IPS-15b (cell line): ENCODE measurements at regions not wholly inside any gene's neighbourhood (a gene's known extent, or its start where the extent isn't known, plus 50 kb on each side); places are given as distances from the start of the nearest gene placed in this dataset.

Source experiments
- H3K27me3 ChIP-seq: one replicate; pipeline ENCODE4 v1.6.1; 2013; ENCODE audit warnings: low read length; ENCODE audit not compliant: control insufficient read depth, insufficient read depth
- H3K36me3 ChIP-seq: one replicate; pipeline ENCODE4 v1.6.1; 2013; ENCODE audit warnings: low read length; ENCODE audit not compliant: control insufficient read depth, insufficient read depth
- H3K4me1 ChIP-seq: one replicate; pipeline ENCODE4 v1.6.1; 2013; ENCODE audit warnings: mild to moderate bottlenecking, low read length; ENCODE audit not compliant: control insufficient read depth, insufficient read depth
- H3K4me3 ChIP-seq: one replicate; pipeline ENCODE4 v1.5.1; 2013; ENCODE audit warnings: low read depth, low read length
- H3K9ac ChIP-seq: one replicate; pipeline ENCODE4 v1.6.1; 2013; ENCODE audit warnings: low read depth, mild to moderate bottlenecking, low read length
- H3K9me3 ChIP-seq: one replicate; pipeline ENCODE4 v1.6.1; 2013; ENCODE audit warnings: mild to moderate bottlenecking, low read length; ENCODE audit not compliant: control insufficient read depth, insufficient read depth

DNA sequence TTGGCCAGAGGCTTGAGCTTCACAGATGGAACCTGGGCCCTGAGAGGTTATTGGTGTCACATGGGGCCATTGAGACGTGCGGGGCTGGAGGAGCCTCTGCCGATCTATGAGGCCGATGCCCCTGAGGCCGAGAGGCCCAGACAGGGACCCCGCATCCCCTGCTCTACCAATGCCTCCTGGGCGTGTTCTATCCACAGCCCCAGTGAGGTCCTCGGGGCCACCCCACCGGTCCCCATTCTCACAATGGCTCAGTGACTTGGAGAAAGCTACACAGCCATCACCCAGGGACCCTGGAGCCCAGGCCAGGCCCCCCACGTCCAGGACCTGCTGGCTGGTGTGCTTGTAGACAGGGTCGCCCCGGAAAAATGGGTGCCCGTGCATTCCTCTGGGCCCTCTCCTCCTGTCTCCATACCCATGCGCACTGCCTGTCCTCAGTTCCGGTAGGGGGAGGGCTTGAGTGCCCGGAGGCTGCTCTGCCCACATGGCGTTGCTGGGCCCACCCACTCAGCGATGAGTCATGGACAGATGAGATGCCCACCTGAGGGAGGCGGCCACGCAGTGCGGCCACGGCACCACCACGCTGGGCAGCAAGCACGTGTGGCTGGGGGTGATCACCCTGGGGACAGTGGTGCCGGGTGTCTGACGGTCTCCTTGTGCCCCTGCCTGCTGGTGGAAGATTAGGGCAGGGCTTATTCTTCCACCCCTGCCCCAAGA lies 1224.7 kb downstream of the BRD1 start:
- no peaks in the 10 kb centered on the region for H3K27me3 ChIP-seq
- no peaks in the 10 kb centered on the region for H3K4me1 ChIP-seq
- no peak overlapping the region for H3K9ac ChIP-seq
- no peak overlapping the region for H3K4me3 ChIP-seq
- no peaks in the 10 kb centered on the region for H3K9me3 ChIP-seq
- H3K36me3 ChIP-seq: no peaks in the 10 kb centered on the region

DNA sequence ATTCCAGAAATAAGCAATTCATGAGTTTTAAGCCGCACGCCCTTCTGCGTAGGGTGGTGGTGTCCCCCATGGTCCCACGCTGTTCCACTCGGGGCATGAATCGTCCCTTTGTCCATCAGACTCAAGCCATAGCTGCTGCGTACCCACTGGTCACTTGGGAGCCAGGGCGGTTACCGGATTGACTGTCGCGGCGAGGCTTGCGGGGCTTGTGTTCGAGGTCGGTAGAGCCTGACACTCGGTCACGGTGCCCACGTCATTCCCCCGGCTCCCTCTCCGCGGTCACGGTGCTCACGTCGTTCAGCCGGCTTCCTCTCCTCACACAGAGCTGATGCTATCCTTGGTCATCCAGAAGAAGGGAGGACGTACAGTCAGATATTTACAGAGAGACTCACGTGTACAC lies 1227.0 kb downstream of the BRD1 start:
- no peaks in the 10 kb centered on the region for H3K27me3 ChIP-seq
- no peak overlapping the region for H3K9ac ChIP-seq
- H3K4me1 ChIP-seq: no peaks in the 10 kb centered on the region
- no peak overlapping the region for H3K4me3 ChIP-seq
- H3K36me3 ChIP-seq: peaks cover 4% of the 10 kb centered on the region
- H3K9me3 ChIP-seq: no peaks in the 10 kb centered on the region

DNA sequence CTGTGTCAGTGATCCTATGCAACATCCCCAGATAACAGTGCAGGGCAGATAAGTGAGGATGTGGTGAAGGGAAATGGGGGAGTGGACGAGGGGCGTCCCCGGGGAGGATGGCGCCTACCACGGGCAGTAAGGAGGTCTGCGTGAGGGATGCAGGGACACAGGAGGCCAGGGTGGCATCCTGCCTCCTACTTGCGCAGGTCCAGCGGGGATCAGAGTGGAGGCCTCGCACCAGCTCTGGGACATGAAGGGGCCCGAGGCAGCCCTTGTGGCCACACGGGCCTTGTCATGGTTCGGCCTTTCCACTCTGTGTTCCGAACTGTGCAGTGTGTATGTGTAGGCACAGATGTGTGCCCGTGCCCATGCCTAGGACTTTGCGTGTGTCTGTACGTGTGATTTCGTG lies 1227.5 kb downstream of the BRD1 start:
- no peaks in the 10 kb centered on the region for H3K9me3 ChIP-seq
- H3K36me3 ChIP-seq: peaks cover 7% of the 10 kb centered on the region
- H3K27me3 ChIP-seq: no peaks in the 10 kb centered on the region
- H3K4me1 ChIP-seq: no peaks in the 10 kb centered on the region
- no peak overlapping the region for H3K4me3 ChIP-seq
- no peak overlapping the region for H3K9ac ChIP-seq

DNA sequence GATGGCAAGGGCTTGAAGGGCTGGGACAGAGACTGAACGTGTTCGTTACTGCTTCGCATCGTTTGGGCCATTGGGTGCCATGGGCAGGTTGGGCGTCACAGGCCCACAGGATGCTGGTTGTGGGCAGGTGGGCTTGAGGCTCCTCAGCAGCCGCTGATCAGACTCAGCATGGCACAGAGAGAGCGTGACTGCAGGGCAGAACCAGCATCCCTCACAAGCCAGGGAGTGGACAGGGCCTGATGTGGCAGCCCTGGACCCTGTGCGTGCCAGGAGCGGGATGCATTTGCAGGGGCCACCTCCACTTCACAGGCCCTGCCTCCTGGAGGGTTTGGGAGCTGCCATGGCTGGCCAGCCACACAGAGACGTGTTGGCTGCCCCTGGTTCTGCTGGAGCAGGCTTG lies 1228.3 kb downstream of the BRD1 start:
- no peaks in the 10 kb centered on the region for H3K4me1 ChIP-seq
- H3K9me3 ChIP-seq: no peaks in the 10 kb centered on the region
- H3K4me3 ChIP-seq: no peak overlapping the region
- no peaks in the 10 kb centered on the region for H3K27me3 ChIP-seq
- H3K36me3 ChIP-seq: peaks cover 7% of the 10 kb centered on the region
- H3K9ac ChIP-seq: no peak overlapping the region

DNA sequence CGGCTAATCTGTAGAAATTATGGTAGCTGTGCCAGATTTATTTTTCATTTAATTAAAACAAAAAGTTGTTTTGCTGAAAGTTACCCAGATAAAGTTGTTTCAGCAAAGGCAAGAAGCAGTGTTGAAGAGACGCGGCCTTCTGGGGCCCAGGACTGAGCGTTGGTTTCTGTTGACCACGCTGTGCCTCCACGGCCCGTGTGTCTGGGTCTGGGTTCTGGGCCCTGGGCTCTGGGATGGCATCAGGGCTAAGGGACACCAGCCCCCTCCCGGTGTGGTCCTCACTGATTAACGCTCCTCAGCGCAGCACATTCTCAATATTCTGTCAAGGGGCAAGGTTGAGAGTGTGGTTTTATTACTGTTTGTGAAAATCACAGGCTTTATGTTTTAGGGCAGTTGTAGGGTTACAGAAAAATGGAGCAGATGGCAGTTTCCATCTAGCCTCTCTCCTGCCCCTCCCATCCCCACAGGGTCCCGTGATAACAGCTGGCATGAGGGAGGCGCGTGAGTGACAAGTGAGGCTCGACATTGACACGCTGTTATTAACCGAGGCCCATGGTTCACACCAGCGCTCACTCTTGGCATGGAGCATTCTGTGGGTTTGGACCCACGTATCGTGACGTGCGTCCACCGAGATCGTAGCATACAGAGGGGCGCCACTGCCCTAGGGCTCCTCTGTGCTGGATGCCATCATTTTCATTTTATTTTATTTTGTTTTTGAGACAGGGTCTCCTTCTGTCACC lies 1231.4 kb downstream of the BRD1 start:
- Histone ChIP-seq H3K9me3 (no peaks in the 10 kb centered on the region), H3K36me3 (peaks cover 7% of the 10 kb centered on the region)

DNA sequence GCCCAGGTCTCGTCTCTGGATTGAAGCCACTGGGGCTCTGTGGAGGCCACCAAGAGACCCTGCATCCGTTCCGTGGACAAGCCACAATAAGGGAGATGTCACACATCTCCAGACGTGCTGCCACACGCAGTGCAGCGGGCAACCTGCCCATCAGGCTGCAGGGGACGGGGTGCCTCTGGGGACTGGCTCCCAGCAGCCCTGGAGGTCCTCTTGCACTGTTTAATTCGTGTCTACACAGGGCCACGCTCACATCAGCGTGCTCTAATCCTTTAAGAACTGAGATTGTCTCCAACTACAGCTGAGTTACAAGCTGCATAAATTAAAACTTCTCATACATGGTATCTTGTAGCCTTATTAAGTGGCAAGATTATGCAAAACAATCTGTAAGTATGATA lies 1232.2 kb downstream of the BRD1 start:
- Histone ChIP-seq H3K9ac (no peak overlapping the region), H3K36me3 (peaks cover 7% of the 10 kb centered on the region), H3K27me3 (no peaks in the 10 kb centered on the region), H3K9me3 (no peaks in the 10 kb centered on the region), H3K4me1 (no peaks in the 10 kb centered on the region), H3K4me3 (no peak overlapping the region)

More for the DNA sequence above, 1231.4 kb downstream of the BRD1 start:
- H3K9ac ChIP-seq: no peak overlapping the region
- no peak overlapping the region for H3K4me3 ChIP-seq
- no peaks in the 10 kb centered on the region for H3K4me1 ChIP-seq
- H3K27me3 ChIP-seq: no peaks in the 10 kb centered on the region

DNA sequence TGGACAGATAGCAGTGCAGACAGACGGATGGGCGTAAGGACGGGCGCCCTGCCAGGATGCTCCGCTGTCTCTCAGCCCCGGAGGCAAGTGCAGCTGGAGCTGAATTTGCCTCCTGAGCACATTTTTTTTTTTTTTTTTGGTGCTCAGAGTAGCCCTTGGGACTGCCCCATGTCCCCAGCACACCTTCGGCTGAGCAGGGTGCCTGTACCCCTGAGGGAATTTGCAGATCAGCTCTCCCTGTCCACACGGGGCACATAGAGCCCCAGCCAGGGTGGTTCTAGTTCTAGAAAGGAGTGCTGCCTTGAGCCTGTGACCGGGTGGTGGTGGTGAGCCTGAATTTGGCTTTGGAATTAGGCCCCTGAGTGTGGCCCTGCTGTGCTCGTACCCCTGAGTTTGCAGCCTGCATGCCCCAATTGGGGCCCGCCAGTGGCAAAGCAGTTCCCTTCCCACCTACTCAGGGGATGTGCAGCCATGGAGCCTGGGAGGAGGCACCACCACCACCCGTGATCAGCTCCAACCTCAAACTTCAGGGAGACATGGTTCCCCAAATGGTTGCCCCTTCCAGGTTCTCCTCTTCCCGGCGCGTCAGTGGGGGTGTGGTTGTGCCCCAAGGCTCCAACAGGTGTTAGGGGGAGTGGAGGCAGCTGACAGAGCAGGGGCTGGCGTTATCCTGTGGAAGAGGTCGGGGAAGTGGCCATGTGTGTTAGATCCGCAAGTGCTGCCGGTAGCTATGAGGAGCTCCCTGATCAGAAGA lies 1232.7 kb downstream of the BRD1 start:
- Histone ChIP-seq H3K4me3 (no peak overlapping the region), H3K4me1 (no peaks in the 10 kb centered on the region), H3K9ac (no peak overlapping the region), H3K9me3 (no peaks in the 10 kb centered on the region), H3K27me3 (no peaks in the 10 kb centered on the region), H3K36me3 (peaks cover 7% of the 10 kb centered on the region)

DNA sequence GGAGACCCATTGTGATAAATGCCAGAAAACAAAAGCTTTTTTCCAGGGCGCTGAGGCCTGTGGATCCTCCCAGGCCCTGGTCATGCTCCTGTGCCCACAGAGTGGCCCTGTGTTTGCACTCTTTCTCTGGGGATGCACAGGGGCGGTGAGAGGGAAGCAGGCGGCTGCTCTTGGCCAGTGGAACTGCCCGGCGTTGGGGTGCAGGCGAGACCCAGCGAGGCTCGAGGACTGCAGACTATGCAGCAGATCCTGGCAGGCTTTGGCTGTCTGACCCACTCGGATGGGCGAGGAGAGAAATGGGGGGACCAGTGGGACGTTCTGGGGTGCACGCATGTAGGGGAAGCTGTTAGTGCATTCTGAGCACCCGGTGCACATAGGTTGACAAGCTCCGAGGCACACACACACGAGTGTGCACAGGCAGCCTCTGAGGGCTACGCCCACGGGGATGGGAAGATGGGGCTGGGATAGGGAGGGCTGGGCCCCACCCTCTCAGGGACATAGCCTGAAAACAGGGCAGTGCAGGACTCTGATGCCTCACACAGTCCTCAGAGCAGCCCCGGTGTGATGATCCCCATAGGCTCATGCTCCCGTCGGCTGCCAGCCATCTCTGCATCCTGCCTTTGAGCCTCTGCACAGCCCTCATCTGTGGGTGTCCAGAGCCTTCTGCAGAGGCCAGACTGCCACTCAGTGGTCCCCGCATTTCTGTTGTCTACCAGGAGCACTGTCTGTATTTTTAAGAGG lies 1233.5 kb downstream of the BRD1 start:
- H3K27me3 ChIP-seq: no peaks in the 10 kb centered on the region
- H3K36me3 ChIP-seq: peaks cover 7% of the 10 kb centered on the region
- no peak overlapping the region for H3K4me3 ChIP-seq
- no peak overlapping the region for H3K9ac ChIP-seq
- no peaks in the 10 kb centered on the region for H3K9me3 ChIP-seq
- H3K4me1 ChIP-seq: no peaks in the 10 kb centered on the region

DNA sequence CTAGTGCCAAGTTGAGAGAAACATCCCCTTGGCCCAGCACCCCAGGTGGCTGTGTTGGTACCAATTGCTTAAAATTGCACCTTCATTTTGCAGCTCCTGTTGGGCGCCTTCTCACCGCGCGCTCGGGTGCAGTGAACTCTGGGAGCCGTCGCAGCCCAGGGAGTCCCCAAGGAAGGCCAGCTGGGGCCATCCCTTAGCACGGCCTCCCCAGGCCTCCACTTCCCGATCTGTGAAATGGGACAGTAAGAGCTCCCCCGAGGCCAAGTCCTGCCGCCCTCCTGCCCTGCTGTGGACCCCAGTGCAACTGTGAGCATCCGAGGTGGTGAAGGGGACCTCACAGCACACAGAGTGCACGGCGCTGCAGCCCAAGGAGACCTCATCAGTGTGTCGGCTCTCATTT lies 1234.1 kb downstream of the BRD1 start:
- Histone ChIP-seq H3K4me1 (no peaks in the 10 kb centered on the region), H3K36me3 (peaks cover 7% of the 10 kb centered on the region), H3K9ac (no peak overlapping the region), H3K27me3 (no peaks in the 10 kb centered on the region), H3K9me3 (no peaks in the 10 kb centered on the region), H3K4me3 (no peak overlapping the region)

DNA sequence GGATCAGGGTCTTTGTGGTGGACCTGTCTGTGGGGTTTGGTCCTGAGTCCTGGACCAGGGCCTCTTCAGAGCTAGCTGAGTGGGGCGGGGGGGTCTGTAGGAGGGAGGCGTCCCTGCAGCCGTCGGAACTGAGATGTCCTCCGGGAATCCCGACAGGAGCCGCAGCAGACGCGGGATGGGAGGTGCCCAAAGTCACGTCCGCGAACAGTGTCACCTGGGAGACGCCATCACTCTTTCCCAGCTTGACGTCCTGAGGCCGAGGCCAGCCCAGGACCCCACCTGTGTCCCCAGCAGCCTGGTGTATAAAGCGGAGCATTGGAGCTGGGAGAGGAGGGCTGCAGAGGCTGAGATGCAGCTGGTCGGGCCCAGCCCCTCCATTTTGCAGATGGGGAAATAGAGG lies 1234.7 kb downstream of the BRD1 start:
- no peaks in the 10 kb centered on the region for H3K4me1 ChIP-seq

DNA sequence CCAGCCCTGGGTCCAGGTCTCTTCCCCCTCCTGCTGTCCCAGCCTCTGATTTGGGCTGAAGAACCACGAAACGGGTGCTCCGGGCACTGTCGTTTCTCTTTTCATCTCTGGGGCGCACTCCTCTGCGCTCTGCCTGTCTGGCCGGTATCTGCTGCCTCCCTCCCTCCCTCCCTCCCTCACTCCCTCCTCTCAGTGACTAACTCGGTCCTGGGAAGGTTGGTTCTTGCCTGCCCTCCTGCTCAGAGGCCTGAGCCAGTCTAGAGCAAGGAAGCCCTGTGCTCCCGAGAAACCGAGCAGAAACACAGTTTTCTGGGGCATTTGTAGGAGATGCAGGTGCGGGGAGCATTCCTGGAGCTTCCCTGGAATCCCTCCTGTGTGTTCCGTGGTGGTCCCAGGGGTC lies 1235.2 kb downstream of the BRD1 start:
- no peaks in the 10 kb centered on the region for H3K9me3 ChIP-seq
- no peak overlapping the region for H3K4me3 ChIP-seq
- no peaks in the 10 kb centered on the region for H3K4me1 ChIP-seq
- no peak overlapping the region for H3K9ac ChIP-seq
- peaks cover 4% of the 10 kb centered on the region for H3K36me3 ChIP-seq
- H3K27me3 ChIP-seq: no peaks in the 10 kb centered on the region

More for the DNA sequence above, 1234.7 kb downstream of the BRD1 start:
- no peak overlapping the region for H3K4me3 ChIP-seq
- peaks cover 7% of the 10 kb centered on the region for H3K36me3 ChIP-seq
- H3K9me3 ChIP-seq: no peaks in the 10 kb centered on the region
- no peaks in the 10 kb centered on the region for H3K27me3 ChIP-seq
- no peak overlapping the region for H3K9ac ChIP-seq
